Trophoblast cell (in vitro differentiated cells and primary cell): ENCODE measurements at regions not wholly inside any gene's neighbourhood (a gene's known extent, or its start where the extent isn't known, plus 50 kb on each side); places are given as distances from the start of the nearest gene placed in this dataset.
A peak's percentile ranks its signal among the peaks of the same experiment; 100 is the strongest.

Experiments
- DNase-seq, 2 donors: peaks; one replicate each; pipeline ENCODE4 v3.0.0-alpha.2; 2016
- H2AFZ ChIP-seq: 2 replicates; pipeline ENCODE4 v1.6.1; 2013; ENCODE audit warnings: low read length, moderate library complexity, mild to moderate bottlenecking; ENCODE audit not compliant: insufficient read depth, poor library complexity
- H2AK5ac ChIP-seq: 2 replicates; pipeline ENCODE4 v1.6.1; 2013; ENCODE audit warnings: mild to moderate bottlenecking, low read length
- H2BK120ac ChIP-seq: 2 replicates; pipeline ENCODE4 v1.6.1; 2013; ENCODE audit warnings: low read length, mild to moderate bottlenecking, moderate library complexity; ENCODE audit not compliant: insufficient read depth, poor library complexity
- H2BK12ac ChIP-seq: 2 replicates; pipeline ENCODE4 v1.6.1; 2013; ENCODE audit warnings: mild to moderate bottlenecking, low read length, moderate library complexity
- H2BK5ac ChIP-seq: 2 replicates; pipeline ENCODE4 v1.6.1; 2013; ENCODE audit warnings: low read length, low read depth, moderate library complexity, mild to moderate bottlenecking; ENCODE audit not compliant: poor library complexity
- H3K14ac ChIP-seq: 2 replicates; pipeline ENCODE4 v1.6.1; 2013; ENCODE audit warnings: mild to moderate bottlenecking, low read length
- H3K18ac ChIP-seq: 2 replicates; pipeline ENCODE4 v1.6.1; 2013; ENCODE audit warnings: mild to moderate bottlenecking, low read length
- H3K23ac ChIP-seq: 2 replicates; pipeline ENCODE4 v1.6.1; 2013; ENCODE audit warnings: low read length
- H3K27ac ChIP-seq: 2 replicates; pipeline ENCODE4 v1.5.1; 2013; ENCODE audit warnings: low read depth, mild to moderate bottlenecking, inconsistent platforms, low read length, moderate library complexity
- H3K27me3 ChIP-seq: 2 replicates; pipeline ENCODE4 v1.6.1; 2013; ENCODE audit warnings: inconsistent platforms, mild to moderate bottlenecking, low read length, moderate library complexity; ENCODE audit not compliant: insufficient read depth
- H3K36me3 ChIP-seq, 2 experiments: 1 replicate in 1 of 2; 2 replicates in 1 of 2; pipeline ENCODE4 v1.6.1; 2013; ENCODE audit warnings: low read length in 2 of 2, mild to moderate bottlenecking in 2 of 2, moderate library complexity in 1 of 2; ENCODE audit not compliant: insufficient read depth in 2 of 2, control insufficient read depth in 1 of 2
- H3K4ac ChIP-seq: 2 replicates; pipeline ENCODE4 v1.6.1; 2013; ENCODE audit warnings: low read depth, mild to moderate bottlenecking, low read length, moderate library complexity
- H3K4me1 ChIP-seq, 2 experiments: 1 replicate in 1 of 2; 2 replicates in 1 of 2; pipeline ENCODE4 v1.6.1; 2013; ENCODE audit warnings: low read length in 2 of 2, mild to moderate bottlenecking in 2 of 2, moderate library complexity in 1 of 2; ENCODE audit not compliant: insufficient read depth in 2 of 2, control insufficient read depth in 1 of 2
- H3K4me2 ChIP-seq: 2 replicates; pipeline ENCODE4 v1.6.1; 2013; ENCODE audit warnings: inconsistent platforms, mild to moderate bottlenecking, low read length, moderate library complexity
- H3K4me3 ChIP-seq: 2 replicates; pipeline ENCODE4 v1.5.1; 2013; ENCODE audit warnings: mild to moderate bottlenecking, low read depth, low read length, inconsistent platforms
- H3K79me1 ChIP-seq: one replicate; pipeline ENCODE4 v1.6.1; 2013; ENCODE audit warnings: low read length
- H3K79me2 ChIP-seq: 2 replicates; pipeline ENCODE4 v1.6.1; 2013; ENCODE audit warnings: low read length, mild to moderate bottlenecking; ENCODE audit not compliant: control insufficient read depth, insufficient read depth, poor library complexity
- H3K9ac ChIP-seq: 2 replicates; pipeline ENCODE4 v1.6.1; 2013; ENCODE audit warnings: mild to moderate bottlenecking, low read length
- H3K9me3 ChIP-seq: 2 replicates; pipeline ENCODE4 v1.6.1; 2013; ENCODE audit warnings: low read depth, mild to moderate bottlenecking, control low read depth, inconsistent platforms, low read length; ENCODE audit not compliant: insufficient read depth
- H4K12ac ChIP-seq: 2 replicates; pipeline ENCODE4 v1.6.1; 2013; ENCODE audit warnings: low read depth, mild to moderate bottlenecking, low read length, moderate library complexity
- H4K8ac ChIP-seq: 2 replicates; pipeline ENCODE4 v1.6.1; 2013; ENCODE audit warnings: low read depth, mild to moderate bottlenecking, low read length, moderate library complexity
- H4K91ac ChIP-seq: one replicate; pipeline ENCODE4 v1.6.1; 2013; ENCODE audit warnings: low read depth, mild to moderate bottlenecking, low read length, moderate library complexity
- WGBS: extraction: QIAGEN DNeasy Blood & Tissue Kit; methylation state at CpG from one replicate; pipeline ENCODE4 v1.1.7; 2013; ENCODE audit warnings: missing lambda C conversion rate; ENCODE audit not compliant: insufficient read length, insufficient coverage; ENCODE audit errors: extremely low coverage; 5-methylcytosine and 5-hydroxymethylcytosine counted together

DNA sequence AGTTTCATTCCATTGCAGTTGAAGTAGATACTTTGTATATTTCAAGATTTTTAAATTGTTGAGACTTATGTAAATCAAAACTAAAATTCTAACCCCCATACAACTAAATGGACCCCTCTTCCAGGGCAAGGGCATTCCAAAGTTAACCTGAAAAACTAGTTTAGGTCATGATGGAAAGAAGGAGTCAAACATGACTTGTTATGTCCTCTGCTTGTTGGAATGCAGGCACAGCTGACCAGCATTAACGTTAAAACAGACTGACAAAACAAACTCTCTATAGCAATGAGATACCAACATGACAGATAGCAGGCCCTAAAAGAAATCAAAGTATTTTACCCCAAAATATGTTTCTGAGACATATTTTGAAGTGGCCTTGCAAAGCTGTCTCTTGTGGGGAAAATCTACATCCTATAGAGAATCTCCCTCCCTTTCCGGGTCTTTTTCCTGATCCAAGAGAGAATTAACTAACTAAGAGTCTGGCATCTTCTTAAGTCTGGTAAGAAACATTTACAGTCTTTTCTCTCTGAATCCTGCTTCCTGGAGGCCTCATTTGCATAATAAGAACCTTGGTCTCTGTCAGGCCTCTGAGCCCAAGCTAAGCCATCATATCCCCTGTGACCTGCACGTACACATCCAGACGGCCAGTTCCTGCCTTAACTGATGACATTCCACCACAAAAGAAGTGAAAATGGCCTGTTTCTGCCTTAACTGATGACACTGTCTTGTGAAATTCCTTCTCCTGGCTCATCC, 124.3 kb upstream of the ATXN1 start:
- H2BK5ac ChIP-seq = no peak overlapping the region
- no peak overlapping the region for H2BK120ac ChIP-seq
- H3K79me2 ChIP-seq = no peaks in the 10 kb centered on the region
- no CpG with 5 or more reads among the region's 4 CpGs for WGBS
- no peak overlapping the region for H3K14ac ChIP-seq
- no peak overlapping the region for H3K9ac ChIP-seq
- no peak overlapping the region for H3K4ac ChIP-seq
- no peak overlapping the region for H4K8ac ChIP-seq
- H3K18ac ChIP-seq = no peak overlapping the region
- H2AFZ ChIP-seq = no peak overlapping the region
- no peak overlapping the region for H4K12ac ChIP-seq
- H3K79me1 ChIP-seq = no peaks in the 10 kb centered on the region
- H3K23ac ChIP-seq = no peak overlapping the region
- no peak overlapping the region for H3K4me3 ChIP-seq
- H3K4me2 ChIP-seq = peak overlapping the region; percentile 43
- no peaks in the 10 kb centered on the region for H3K36me3 ChIP-seq
- H2AK5ac ChIP-seq = no peak overlapping the region
- no peak overlapping the region for H2BK12ac ChIP-seq
- H3K27ac ChIP-seq = peak overlapping the region; percentile 81
- no peaks in the 10 kb centered on the region for H3K9me3 ChIP-seq
- no peak overlapping the region for H4K91ac ChIP-seq
- H3K27me3 ChIP-seq = no peaks in the 10 kb centered on the region
- DNase-seq = peak in 1 of 2 donors; percentile 52
- H3K4me1 ChIP-seq = peaks cover 0 to 3% of the 10 kb centered on the region in 2 experiments

GRCh38 chr6:16884526-16884925, 123.3 kb upstream of the ATXN1 start:
- WGBS = no CpG with 5 or more reads among the region's 1 CpG
- Histone ChIP-seq H3K9ac (no peak overlapping the region), H3K79me2 (no peaks in the 10 kb centered on the region), H3K36me3 (no peaks in the 10 kb centered on the region), H2BK12ac (no peak overlapping the region), H3K23ac (no peak overlapping the region), H4K8ac (no peak overlapping the region), H3K4me2 (no peak overlapping the region), H3K79me1 (no peaks in the 10 kb centered on the region), H3K9me3 (no peaks in the 10 kb centered on the region), H3K4me3 (no peak overlapping the region), H2AK5ac (no peak overlapping the region), H3K27me3 (no peaks in the 10 kb centered on the region), H2BK5ac (no peak overlapping the region), H3K14ac (no peak overlapping the region), H2AFZ (no peak overlapping the region), H3K27ac (no peak overlapping the region), H3K4me1 (peaks cover 0 to 3% of the 10 kb centered on the region in 2 experiments), H3K4ac (no peak overlapping the region), H4K12ac (no peak overlapping the region), H3K18ac (no peak overlapping the region), H4K91ac (no peak overlapping the region), H2BK120ac (no peak overlapping the region)
- DNase-seq = no peak

DNA sequence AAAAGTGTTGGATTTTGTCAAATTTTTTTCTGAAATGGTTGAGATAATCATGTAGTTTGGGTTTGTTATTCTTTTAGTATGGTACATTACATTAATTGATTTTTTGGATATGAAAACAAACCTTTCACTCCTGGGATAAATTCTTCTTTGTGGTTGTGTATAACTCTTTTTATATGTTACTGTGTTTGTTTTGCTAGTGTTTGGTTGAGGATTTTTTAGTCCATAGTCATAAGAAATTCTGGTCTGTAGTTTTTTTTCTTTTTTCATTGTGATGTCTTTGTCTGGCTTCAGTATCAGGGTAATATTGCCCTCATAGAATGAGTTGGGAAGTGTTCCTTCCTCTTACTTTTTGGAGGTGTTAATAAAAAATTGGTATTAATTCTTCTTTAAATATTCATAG, 122.2 kb upstream of the ATXN1 start:
- Histone ChIP-seq H3K9ac (no peak overlapping the region), H3K27me3 (no peaks in the 10 kb centered on the region), H2BK12ac (no peak overlapping the region), H3K27ac (no peak overlapping the region), H3K79me1 (no peaks in the 10 kb centered on the region), H4K8ac (no peak overlapping the region), H2BK5ac (no peak overlapping the region), H3K18ac (no peak overlapping the region), H3K4me1 (peaks cover 0 to 3% of the 10 kb centered on the region in 2 experiments), H3K79me2 (no peaks in the 10 kb centered on the region), H3K4ac (no peak overlapping the region), H3K9me3 (no peaks in the 10 kb centered on the region), H3K4me2 (no peak overlapping the region), H3K4me3 (no peak overlapping the region), H4K91ac (no peak overlapping the region), H3K23ac (no peak overlapping the region), H2AFZ (no peak overlapping the region), H3K36me3 (no peaks in the 10 kb centered on the region), H4K12ac (no peak overlapping the region), H3K14ac (no peak overlapping the region), H2AK5ac (no peak overlapping the region), H2BK120ac (no peak overlapping the region)
- no peak for DNase-seq

DNA sequence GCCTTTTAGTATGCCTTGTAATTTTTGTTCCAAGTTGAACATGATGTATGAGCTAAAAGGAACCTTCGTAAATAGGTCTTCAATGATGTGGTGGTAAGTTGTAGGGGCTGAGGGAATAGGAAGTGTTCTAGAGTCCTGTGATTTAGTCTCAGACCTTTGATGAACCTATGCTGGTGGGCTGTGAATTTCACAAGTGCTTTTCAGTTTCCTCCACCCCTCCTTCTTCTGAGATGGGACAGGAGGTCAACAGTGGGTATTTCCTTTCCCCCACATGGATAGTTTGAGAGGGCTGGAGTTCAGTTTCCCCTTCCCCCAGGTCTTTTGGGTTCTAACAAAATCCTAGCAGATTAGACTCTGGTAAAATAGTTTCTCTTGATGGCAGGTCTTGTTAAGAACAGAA, 121.0 kb upstream of the ATXN1 start:
- Histone ChIP-seq H3K79me1 (no peaks in the 10 kb centered on the region), H2BK120ac (no peak overlapping the region), H3K9ac (no peak overlapping the region), H3K18ac (no peak overlapping the region), H3K9me3 (no peaks in the 10 kb centered on the region), H3K4me2 (no peak overlapping the region), H2BK12ac (no peak overlapping the region), H3K27ac (no peak overlapping the region), H2BK5ac (no peak overlapping the region), H3K79me2 (no peaks in the 10 kb centered on the region), H3K23ac (no peak overlapping the region), H3K14ac (no peak overlapping the region), H2AFZ (no peak overlapping the region), H2AK5ac (no peak overlapping the region), H3K36me3 (no peaks in the 10 kb centered on the region), H4K12ac (no peak overlapping the region), H3K4me1 (peaks cover 0 to 3% of the 10 kb centered on the region in 2 experiments), H4K8ac (no peak overlapping the region), H3K4ac (no peak overlapping the region), H4K91ac (no peak overlapping the region), H3K27me3 (no peaks in the 10 kb centered on the region), H3K4me3 (no peak overlapping the region)
- DNase-seq = no peak
- no CpG with 5 or more reads among the region's 1 CpG for WGBS
